ENCODE measurements at regions not wholly inside any gene's neighbourhood (a gene's known extent, or its start where the extent isn't known, plus 50 kb on each side); places are given as distances from the start of the nearest gene placed in this dataset.
"Not testable (repeated sequence)": the region's sequence is repeated elsewhere in the genome, so short reads cannot be mapped to it uniquely, and the experiment has no call there.

GRCh38 chrX:30008031-30008430 is 207.3 kb upstream of the MAGEB2 start:
- no peak for DNase-seq

GRCh38 chrX:30010471-30010870 is 204.9 kb upstream of the MAGEB2 start:
- no peak for DNase-seq

- no peak for DNase-seq
Observed at GRCh38 chrX:30015440-30015839, 199.9 kb upstream of the MAGEB2 start.

GRCh38 chrX:30027636-30028035 is 187.7 kb upstream of the MAGEB2 start:
- DNase-seq, result no peak

- DNase-seq, result not testable (repeated sequence)
Observed at GRCh38 chrX:30036406-30036805, 179.0 kb upstream of the MAGEB2 start.

- DNase-seq, result no peak
Observed at GRCh38 chrX:30039768-30040167, 175.6 kb upstream of the MAGEB2 start.

GRCh38 chrX:30060718-30061117 is 154.6 kb upstream of the MAGEB2 start:
- no peak for DNase-seq

GRCh38 chrX:30065226-30065625 is 150.1 kb upstream of the MAGEB2 start:
- DNase-seq, result no peak

- DNase-seq, result no peak
Observed at GRCh38 chrX:30067677-30068076, 147.7 kb upstream of the MAGEB2 start.

GRCh38 chrX:30085571-30085970 is 129.8 kb upstream of the MAGEB2 start:
- no peak for DNase-seq

- DNase-seq, result no peak
Observed at GRCh38 chrX:30111431-30111830, 103.9 kb upstream of the MAGEB2 start.

GRCh38 chrX:30141966-30142365 is 73.4 kb upstream of the MAGEB2 start:
- peak; percentile 10 for DNase-seq

- DNase-seq, result no peak
Observed at GRCh38 chrX:30144221-30144620, 71.1 kb upstream of the MAGEB2 start.

GRCh38 chrX:30144971-30145731 is 70.2 kb upstream of the MAGEB2 start:
- DNase-seq, result no peak

GRCh38 chrX:30147996-30148643 is 67.2 kb upstream of the MAGEB2 start:
- no peak for DNase-seq

GRCh38 chrX:30149206-30149605 is 66.2 kb upstream of the MAGEB2 start:
- DNase-seq, result not testable (repeated sequence)

- DNase-seq, result no peak
Observed at GRCh38 chrX:30150196-30150895, 65.0 kb upstream of the MAGEB2 start.

- no peak for DNase-seq
Observed at GRCh38 chrX:30151964-30152363, 63.4 kb upstream of the MAGEB2 start.

GRCh38 chrX:30153175-30153880 is 62.0 kb upstream of the MAGEB2 start:
- no peak for DNase-seq

GRCh38 chrX:30153881-30154260 is 61.5 kb upstream of the MAGEB2 start:
- DNase-seq, result no peak

GRCh38 chrX:30156009-30156408 is 59.4 kb upstream of the MAGEB2 start:
- DNase-seq, result no peak

GRCh38 chrX:30156880-30157560 is 58.3 kb upstream of the MAGEB2 start:
- DNase-seq, result no peak

- no peak for DNase-seq
Observed at GRCh38 chrX:30161043-30161442, 54.3 kb upstream of the MAGEB2 start.

Measured in NCI-H748 treated with DMSO at 0.1 percent for 48 hours (cell line).